Keratinocyte (primary cell): ENCODE measurements at regions not wholly inside any gene's neighbourhood (a gene's known extent, or its start where the extent isn't known, plus 50 kb on each side); places are given as distances from the start of the nearest gene placed in this dataset.
"Not testable (repeated sequence)": the region's sequence is repeated elsewhere in the genome, so short reads cannot be mapped to it uniquely, and the experiment has no call there.

ENCODE experiments used
- EZH2 ChIP-seq: IDR thresholded peaks from one replicate; pipeline ENCODE4 v1.6.1; 2012; ENCODE audit warnings: inconsistent platforms, mild to moderate bottlenecking, low read length, moderate library complexity
- TF ChIP-seq, protein P1 (sequence below), 3 experiments: IDR thresholded peaks in 1 of 3; conservative IDR thresholded peaks in 1 of 3; optimal IDR thresholded peaks in 1 of 3; 2 replicates in 2 of 3; 3 replicates in 1 of 3; pipeline versions ENCODE3 to v1.5.1; 2011; ENCODE audit warnings: low read length in 3 of 3, mild to moderate bottlenecking in 3 of 3, moderate library complexity in 2 of 3, control low read depth in 1 of 3, inconsistent platforms in 1 of 3; ENCODE audit not compliant: insufficient read depth in 2 of 3; ENCODE audit errors: extremely low read depth in 1 of 3

DNA sequence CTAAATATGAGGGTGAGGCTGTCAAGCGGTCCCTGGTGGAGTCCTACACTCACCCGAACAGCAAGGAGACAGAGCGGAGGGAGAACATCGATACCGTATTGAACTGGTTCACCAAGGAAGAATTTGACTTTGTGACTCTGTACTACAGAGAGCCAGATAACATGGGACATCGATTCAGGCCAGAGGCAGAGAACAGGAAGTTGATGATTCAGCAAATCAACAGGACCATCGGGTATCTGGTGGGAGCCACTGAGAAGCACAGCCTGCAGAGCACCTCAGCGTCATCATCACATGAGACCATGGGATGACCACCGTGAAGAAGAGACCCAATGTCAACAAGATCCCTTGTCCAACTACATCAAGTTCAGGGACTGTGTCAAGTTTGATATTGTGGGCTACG is 67.5 kb upstream of the ROPN1B start:
- TF ChIP-seq, protein P1, sequence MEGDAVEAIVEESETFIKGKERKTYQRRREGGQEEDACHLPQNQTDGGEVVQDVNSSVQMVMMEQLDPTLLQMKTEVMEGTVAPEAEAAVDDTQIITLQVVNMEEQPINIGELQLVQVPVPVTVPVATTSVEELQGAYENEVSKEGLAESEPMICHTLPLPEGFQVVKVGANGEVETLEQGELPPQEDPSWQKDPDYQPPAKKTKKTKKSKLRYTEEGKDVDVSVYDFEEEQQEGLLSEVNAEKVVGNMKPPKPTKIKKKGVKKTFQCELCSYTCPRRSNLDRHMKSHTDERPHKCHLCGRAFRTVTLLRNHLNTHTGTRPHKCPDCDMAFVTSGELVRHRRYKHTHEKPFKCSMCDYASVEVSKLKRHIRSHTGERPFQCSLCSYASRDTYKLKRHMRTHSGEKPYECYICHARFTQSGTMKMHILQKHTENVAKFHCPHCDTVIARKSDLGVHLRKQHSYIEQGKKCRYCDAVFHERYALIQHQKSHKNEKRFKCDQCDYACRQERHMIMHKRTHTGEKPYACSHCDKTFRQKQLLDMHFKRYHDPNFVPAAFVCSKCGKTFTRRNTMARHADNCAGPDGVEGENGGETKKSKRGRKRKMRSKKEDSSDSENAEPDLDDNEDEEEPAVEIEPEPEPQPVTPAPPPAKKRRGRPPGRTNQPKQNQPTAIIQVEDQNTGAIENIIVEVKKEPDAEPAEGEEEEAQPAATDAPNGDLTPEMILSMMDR (optimal IDR thresholded peaks at IDR 0.05 in 1 of 3, IDR thresholded peaks at IDR 0.05 in 1 of 3, conservative IDR thresholded peaks at IDR 0.05 in 1 of 3; ENCODE audit: extremely low read depth in 1 of 3, insufficient read depth in 2 of 3, low read length in 3 of 3) = not testable (repeated sequence)
- TF ChIP-seq EZH2 = not testable (repeated sequence)
